ENCODE measurements at regions not wholly inside any gene's neighbourhood (a gene's known extent, or its start where the extent isn't known, plus 50 kb on each side); places are given as distances from the start of the nearest gene placed in this dataset.

DNA sequence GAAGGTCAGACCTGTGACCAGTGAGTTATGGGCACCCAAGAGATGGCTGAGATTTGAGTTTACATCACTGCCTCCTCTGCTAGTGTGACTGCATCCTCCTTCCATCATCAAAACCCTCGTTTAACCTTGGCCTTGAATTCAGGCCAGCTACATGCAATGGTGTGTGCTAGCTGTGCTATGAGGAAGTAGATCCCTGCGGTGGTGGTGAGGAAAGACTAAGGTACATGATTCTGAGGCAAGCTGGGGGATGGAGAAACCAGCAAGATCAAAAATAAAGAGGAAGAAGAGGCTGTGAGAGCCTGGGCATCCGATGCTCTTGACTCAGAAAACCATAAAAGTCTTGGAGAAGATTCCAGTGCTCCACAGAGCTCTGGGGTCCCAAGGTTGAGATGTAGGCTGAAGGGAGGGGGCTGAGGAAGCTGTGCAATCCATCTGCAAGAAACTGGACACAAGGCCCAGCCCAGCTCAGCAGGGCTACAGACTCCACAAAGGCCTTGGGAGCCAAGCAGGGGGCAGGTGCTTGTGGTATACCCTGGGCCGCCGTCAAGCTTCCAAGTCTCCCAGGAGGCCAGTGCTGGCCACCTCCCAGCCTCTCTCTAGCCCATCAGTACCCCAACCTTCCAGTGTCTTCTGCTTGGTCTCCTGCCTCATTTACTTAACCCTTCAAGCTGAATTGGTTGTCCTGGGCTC, 774.8 kb downstream of the VRK1 start:
- H3K27ac ChIP-seq = no peak overlapping the region
- no peak overlapping the region for H3K4me3 ChIP-seq

DNA sequence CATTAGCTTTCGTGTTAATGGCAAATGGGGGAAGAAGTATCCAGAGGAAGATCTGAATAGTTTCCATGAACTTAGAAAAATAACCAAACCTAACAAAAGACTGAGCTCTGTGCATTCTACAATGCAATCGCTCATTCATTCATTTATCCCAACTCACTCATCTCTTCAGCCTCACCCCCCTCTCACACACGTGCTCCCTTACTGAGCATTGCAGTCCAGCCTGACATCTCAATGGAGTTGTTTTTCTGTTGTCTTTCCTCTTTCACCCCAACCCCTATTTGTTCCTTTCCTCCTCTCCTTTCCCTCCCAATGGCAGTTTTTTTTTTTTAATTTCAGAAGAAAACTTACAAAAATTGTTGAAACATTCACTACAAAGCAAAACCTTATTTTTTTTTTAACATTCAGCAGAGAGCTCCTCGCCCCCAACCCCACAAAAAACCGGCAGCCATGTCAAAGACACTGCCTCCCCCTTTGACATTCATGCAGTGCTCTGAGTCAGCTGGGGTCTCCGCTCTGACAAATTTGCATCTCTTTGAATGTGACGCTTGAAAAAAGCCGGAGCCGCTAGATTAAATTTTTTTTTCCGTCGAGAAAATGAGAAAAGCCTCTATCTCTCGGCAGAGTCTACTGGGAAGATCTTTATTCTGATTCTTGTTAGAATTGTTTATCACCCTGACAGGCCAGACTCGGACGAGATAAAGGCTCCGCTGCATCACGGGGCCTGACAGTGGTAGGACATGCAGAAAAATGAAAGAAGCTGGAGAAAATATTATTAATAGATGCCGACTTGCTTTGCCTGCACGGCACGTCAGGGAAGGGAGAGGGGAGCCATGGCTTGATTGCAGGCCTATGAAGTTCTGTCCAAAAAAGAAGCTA, 775.6 kb downstream of the VRK1 start:
- no peak overlapping the region for H3K27ac ChIP-seq
- no peak overlapping the region for H3K4me3 ChIP-seq

DNA sequence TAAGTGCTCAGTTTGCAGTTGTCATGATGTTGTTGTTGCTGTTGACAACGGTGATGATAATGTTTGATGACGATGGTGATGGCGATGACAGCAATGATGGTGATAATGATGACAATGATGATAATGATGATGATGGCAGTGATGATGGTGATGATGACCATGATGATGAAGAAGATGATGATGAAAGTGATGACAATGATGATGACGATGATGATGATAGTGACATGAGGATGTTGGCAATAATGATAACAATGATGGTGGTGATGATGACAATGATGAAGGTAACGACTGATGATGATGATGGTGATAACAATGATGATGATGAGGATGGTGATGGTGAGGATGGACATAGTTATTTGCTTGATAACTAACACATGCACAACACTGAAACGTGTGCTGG, 778.5 kb downstream of the VRK1 start:
- Histone ChIP-seq H3K4me3 (no peak overlapping the region), H3K27ac (no peak overlapping the region)

DNA sequence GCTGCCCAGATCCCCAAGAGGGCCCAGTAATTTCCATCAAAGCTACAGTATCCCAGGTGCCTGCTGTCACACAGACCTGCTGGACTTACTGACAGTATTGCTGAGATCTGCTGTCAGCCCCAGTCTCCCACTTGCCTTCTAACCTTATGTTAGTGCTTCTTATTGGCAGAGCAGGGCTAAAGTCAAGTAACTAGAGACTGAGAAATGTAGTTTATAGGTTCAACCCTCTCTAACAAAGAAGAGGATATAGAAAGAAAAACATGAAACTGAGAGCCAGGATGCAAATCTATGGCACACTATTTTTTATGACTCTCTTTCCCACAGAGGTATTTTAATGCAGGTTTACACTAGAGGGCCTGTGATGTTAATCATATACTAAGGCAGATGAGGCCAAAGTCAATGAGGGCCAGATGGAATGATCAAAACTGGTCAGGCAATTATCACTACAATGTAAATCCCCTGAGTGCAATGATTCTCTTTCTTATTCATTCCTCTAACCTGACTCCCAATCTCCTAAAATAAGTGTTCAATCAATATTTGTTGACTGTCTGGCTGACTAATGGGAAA, 781.9 kb downstream of the VRK1 start:
- H3K4me3 ChIP-seq = no peak overlapping the region

DNA sequence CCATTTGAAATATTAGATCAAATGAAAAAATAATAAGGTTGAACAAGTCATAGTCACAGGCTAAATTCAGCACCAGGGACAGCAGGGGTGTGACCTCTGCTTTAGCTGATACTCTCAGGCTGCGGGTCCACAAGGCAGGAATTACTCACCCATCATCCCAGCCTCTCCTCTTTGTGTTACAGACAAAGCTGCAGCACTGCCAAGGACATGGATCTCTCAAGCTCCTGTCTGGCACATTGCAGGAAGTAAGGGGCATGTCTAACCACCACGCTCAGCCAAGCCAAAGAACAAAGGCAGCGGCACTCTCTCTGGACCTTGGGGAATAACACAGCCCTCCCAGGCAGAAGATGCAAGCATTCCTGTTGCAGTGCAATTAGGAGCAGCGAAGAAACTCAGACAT, 783.8 kb downstream of the VRK1 start:
- H3K27ac ChIP-seq = no peak overlapping the region

More for the DNA sequence above, 781.9 kb downstream of the VRK1 start:
- H3K27ac ChIP-seq = no peak overlapping the region

DNA sequence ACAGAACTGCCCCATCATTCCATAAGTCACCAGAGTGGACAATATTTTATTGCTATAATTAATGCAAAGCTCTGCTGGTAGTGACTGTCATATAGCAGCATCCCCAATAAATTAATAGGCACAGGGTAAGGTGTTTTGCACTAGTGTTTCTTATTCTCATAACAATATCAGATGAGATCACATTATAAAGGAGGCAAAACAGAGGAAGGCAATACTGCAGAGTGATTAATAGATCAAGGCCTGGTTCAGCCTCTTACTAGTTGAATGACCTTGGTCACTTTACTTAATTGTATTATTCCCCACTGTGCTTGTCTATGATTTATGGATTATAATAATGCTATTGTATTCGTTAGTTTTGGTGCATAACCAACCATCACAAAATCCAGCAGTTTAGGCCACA, 784.8 kb downstream of the VRK1 start:
- no peak overlapping the region for H3K27ac ChIP-seq
- H3K4me3 ChIP-seq = no peak overlapping the region

More for the DNA sequence above, 783.8 kb downstream of the VRK1 start:
- no peak overlapping the region for H3K4me3 ChIP-seq

DNA sequence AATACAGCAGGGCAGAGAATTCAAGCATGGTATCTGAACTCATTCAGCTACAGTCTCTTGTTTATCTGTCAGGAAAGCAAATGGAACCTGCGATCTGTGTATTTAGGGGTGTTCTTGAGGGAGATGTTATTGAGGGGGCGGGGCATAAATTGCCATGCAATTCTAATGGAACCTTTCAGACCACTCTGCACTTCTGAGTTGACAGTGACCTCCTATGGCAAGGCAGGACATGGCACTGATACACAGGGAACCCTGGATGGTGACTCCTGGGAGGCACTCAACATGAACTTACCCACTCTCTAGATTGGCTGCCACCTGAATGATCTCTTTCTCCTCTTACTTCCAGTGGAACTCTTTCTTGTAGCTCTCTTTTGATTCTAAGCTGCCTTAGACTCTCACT, 787.3 kb downstream of the VRK1 start:
- no peak overlapping the region for H3K27ac ChIP-seq

DNA sequence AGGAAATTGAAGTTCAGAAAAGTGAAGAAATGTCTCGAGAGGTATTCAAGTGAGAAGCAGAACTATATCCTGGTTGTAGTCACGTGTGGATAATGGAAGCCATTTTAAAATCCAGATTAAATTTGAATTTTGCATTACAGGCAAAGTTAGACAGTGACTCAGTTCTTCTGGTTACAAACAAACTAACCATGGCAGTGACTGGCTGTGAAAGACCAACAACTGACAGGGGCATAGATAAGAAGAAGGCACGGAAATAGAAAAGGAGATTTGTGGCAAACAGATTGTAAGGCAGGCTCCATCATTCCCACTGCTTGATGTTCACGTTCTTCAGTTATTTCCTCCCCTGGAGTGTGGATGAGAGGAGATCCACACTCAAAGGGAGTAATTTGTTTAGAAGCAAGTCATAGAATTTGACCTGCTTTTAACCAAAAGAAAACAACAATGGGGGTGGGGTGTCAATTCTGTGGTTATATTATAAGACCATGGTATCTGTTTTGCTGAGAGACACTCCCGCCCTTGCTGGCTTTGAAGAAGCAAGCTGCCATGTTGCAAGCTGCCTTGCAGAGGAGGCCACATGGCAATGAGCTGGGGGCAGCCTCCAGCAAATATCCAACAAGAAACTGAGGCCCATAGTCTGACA, 795.3 kb downstream of the VRK1 start:
- H3K27ac ChIP-seq = no peak overlapping the region
- H3K4me3 ChIP-seq = no peak overlapping the region

More for the DNA sequence above, 787.3 kb downstream of the VRK1 start:
- H3K4me3 ChIP-seq = no peak overlapping the region

DNA sequence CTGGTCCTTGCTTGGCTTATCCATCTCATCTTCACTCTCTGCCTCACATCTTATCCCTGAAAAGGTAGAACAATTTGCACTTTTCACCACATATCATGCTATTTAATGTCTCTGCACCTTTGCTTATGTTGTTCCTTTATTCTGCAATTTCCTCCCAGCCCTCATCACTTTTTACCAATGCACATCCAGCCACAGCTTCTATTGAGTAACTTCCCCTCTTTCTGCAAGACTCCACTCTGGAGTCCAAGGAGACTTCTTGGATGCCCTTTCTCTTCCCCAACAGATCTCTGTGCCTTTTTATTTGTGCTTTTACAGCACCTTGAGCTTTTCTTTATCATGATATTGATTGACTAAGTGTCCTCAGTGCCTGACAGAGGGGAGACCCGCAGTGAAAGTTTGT, 797.1 kb downstream of the VRK1 start:
- no peak overlapping the region for H3K4me3 ChIP-seq
- no peak overlapping the region for H3K27ac ChIP-seq

DNA sequence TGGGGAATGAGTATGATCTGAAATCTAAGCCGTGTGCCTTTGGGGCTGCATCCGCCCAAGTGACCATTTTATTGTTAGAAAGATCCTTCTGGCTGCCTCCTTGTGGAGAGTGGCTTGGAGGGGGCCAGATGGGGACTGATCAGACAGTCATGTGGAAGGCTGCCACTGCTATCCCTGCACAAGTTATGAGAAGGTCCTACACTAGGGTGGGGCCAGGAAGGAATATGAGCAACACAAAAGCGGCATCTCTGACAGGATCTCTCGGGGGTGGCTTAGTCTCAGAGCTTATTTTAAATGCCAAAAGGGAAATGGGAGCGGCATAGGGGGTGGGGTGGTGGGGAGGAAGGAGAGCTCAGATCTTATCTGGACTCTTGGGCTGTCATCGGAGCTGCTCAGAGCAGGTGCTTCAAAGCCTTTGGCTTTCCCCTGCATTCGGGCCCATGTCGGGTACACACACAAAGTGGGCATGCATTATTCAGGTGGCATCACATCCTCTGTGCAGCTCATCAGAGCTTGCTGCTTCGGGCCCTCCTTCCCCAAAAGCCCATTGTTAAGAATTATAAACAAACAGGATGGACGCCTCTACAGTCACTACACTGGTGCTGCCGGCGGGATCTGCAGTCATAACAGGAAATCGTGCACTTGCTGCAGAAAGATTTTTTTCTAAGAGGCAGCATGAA, 805.4 kb downstream of the VRK1 start:
- Histone ChIP-seq H3K4me3 (no peak overlapping the region), H3K27ac (peak overlapping the region in 9 of 21 experiments; percentile 2 to 85 (median 76))

DNA sequence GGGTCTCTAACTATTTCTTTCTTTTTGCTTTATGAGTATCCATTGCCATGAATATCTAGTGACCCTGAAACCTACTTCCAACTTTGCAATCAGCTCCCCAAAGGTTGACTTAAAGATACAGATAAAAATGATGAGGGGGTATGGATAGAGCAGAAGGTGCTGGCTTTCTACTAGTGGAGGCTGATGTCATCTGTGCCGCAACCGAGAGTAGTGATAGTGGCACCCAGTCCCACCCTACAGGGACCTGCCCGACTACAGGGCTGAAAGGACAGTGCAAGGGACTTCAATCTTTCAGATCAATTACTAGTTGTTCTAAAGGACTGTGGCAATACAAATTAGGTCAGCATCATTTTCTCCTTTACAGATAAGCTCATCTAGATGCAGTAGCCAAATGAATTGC, 806.0 kb downstream of the VRK1 start:
- H3K27ac ChIP-seq = peak overlapping the region in 9 of 21 experiments; percentile 9 to 85 (median 76)
- no peak overlapping the region for H3K4me3 ChIP-seq

DNA sequence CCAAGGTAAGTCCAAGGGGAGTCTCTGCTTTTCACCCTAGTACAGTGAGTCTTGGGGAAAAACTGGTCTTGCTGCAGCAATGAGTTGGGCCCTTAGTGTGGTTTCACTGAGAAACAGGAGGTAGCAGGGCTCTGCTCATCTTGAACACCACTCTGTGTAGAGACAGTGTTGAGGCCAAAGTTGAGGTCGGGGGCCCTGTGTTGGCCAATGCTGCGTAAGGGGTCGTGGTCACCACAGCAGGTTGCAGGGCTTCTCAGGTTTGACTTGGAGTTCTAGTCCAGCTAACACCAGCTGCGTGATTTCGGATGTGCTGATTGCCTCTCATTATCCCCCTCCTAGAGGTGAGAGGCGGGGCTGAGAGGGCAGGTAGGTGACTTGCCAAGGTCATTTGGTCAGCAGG, 807.5 kb downstream of the VRK1 start:
- Histone ChIP-seq H3K4me3 (no peak overlapping the region), H3K27ac (peak overlapping the region in 6 of 21 experiments; percentile 61 to 85 (median 83))

DNA sequence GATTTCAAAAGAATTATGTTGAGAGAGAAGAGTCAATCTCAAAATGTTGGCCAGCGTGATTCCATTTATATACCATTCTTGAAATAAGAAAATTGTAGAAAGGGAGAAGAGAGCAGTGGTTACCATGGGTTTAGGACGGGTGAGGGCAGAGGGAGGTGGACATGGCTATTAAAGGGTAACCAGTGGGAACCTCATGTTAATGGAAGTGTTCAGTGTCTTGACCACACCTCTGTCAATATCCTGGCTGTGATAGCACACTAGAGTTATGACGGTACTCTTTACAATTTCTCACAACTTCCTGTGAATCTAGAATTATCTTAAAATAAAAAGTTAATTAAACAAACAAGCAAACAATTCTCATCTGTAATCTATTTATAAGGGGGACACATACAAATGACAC, 821.2 kb downstream of the VRK1 start:
- Histone ChIP-seq H3K4me3 (no peak overlapping the region), H3K27ac (peak overlapping the region in 1 of 21 experiments; percentile 87)

DNA sequence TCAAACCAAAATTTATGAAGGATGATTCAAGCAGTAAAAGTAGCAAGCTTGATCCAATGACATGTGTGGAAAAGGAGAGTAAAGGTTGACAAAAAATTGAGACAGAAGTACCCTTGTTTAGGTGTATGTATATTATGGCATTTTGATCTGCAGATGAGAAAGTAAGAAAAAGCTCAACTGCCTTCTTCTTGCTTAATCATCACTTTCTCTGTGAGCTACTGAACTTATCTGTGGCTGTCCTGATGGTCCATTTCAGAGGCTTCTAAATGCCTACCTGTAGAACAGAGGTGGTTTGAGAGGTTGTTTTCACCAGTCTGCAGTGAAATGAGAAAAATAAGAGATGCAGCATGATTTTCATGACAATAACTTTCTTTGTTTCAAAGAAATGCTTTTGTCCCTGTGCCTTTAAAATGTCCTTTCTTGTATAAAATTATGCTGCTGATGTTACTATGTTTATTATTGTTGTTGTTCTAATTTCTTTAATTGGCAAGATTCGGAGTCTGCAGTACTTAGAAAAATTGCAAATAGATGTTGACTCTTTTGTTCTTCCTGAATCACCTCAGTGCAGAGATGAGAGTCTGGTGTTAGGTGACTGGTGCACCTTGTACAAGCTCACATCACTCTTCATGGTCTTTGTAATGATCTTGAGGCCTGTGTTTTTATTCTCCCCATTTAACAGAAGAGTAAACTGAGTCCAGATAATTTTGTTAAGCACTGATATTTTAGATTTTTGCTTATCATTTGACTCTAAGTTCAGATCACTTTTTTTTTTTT, 821.9 kb downstream of the VRK1 start:
- H3K27ac ChIP-seq = peak overlapping the region in 6 of 21 experiments; percentile 5 to 87 (median 60)
- no peak overlapping the region for H3K4me3 ChIP-seq

DNA sequence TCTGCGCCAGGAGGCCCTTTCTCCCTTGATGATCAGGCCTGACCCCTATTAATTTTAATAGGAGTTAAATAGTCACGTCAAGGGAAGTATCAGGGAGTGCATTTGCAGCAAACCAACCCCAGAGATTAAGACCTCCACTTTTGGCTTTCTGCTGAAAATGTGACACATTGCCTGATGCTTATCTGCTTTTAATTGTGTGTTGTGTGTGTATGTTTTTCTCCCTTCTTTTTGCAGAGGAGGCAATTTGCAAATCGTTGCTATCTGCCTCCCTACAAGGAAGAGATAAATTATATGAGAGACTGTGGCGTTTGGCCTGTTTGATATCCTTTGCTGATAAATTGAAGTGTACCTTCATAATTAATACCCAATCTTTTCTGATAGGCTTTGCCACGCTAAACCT, 822.9 kb downstream of the VRK1 start:
- Histone ChIP-seq H3K4me3 (no peak overlapping the region), H3K27ac (peak overlapping the region in 6 of 21 experiments; percentile 26 to 87 (median 60))

DNA sequence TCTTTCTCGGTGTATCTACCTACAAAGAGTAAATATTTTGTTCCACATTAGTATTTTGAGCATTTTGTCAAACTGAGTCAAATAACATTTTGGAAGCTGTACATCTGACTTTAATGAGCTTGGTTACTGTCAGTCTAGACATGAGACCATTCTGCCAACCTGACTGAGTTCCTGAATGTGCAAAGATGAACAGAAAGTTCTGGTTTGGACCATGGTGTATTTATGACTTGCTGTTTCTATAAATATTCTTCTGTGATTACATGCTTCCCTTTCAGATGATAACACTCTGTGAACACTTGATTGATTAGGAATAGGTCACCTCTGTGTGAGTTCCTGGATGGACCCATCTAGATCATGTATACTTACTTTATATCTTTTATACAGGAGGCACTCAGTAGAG, 827.8 kb downstream of the VRK1 start:
- Histone ChIP-seq H3K27ac (no peak overlapping the region), H3K4me3 (no peak overlapping the region)

DNA sequence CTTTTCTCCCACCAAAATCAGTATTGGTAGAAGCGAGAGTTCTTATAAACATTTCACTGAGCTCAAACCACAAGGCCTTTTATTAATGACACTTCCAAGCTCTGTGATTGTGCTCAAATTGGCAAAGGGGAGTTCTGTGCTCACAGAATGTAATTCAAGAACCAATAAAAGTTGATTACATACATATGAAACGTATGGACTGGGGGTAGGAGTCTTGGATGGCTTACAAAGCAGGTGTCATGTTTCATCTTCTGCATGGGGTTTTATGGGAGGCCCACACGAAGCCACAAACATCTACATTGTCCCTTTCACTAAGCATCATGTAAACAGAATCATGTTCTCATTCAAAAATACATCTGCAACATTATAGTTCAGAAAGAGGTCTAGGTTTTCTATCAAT, 828.3 kb downstream of the VRK1 start:
- Histone ChIP-seq H3K4me3 (no peak overlapping the region), H3K27ac (no peak overlapping the region)

DNA sequence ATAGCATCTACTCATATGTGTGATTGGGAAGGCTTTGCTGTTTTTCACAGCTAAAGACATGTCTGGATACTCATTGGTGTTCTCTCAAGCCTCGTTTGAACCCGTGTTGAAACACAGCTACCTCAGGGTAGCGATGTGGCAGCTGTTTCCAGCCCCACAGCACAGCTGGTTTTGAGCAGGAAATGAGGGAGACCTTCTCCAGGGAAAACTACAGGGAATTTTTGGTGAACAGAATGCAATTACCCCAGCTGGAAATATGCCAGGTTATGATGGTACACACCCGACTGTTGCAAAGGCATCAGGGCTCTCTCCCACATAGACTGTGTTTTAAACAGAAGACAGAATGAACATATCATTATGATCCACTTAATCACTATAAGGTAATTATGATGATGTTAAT, 828.9 kb downstream of the VRK1 start:
- no peak overlapping the region for H3K4me3 ChIP-seq
- no peak overlapping the region for H3K27ac ChIP-seq

DNA sequence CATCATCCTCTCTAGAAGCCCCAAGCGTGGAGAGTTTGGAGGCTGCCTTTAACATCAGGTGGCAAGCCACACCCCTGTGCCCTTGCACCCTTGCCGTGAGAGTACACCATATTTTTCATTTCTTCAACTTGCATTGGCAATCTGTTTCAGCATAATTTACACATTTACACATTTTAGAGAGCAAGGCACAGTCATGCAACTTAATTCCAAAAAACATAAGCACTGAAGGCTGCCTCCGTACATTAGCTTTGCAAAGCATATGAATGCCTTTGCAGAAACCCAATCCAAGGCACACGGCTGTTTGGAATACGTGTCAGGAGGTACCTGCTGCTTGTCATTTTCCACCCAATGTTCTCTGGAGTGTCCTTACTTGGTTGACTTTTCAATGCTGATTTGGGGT, 833.1 kb downstream of the VRK1 start:
- H3K4me3 ChIP-seq = no peak overlapping the region
- H3K27ac ChIP-seq = no peak overlapping the region

Data from skin epidermis (tissue), 12 donors.